GM12872 (cell line): ENCODE measurements at regions not wholly inside any gene's neighbourhood (a gene's known extent, or its start where the extent isn't known, plus 50 kb on each side); places are given as distances from the start of the nearest gene placed in this dataset.

ENCODE experiments used
- TF ChIP-seq, protein P1 (sequence below): IDR thresholded peaks from 3 replicates; pipeline ENCODE4 v1.5.1; 2011; ENCODE audit warnings: low read depth, mild to moderate bottlenecking, low read length, moderate library complexity; ENCODE audit not compliant: insufficient read depth

- TF ChIP-seq, protein P1, sequence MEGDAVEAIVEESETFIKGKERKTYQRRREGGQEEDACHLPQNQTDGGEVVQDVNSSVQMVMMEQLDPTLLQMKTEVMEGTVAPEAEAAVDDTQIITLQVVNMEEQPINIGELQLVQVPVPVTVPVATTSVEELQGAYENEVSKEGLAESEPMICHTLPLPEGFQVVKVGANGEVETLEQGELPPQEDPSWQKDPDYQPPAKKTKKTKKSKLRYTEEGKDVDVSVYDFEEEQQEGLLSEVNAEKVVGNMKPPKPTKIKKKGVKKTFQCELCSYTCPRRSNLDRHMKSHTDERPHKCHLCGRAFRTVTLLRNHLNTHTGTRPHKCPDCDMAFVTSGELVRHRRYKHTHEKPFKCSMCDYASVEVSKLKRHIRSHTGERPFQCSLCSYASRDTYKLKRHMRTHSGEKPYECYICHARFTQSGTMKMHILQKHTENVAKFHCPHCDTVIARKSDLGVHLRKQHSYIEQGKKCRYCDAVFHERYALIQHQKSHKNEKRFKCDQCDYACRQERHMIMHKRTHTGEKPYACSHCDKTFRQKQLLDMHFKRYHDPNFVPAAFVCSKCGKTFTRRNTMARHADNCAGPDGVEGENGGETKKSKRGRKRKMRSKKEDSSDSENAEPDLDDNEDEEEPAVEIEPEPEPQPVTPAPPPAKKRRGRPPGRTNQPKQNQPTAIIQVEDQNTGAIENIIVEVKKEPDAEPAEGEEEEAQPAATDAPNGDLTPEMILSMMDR = no peak
These were observed 2309.5 kb upstream of the C9orf72 start for GRCh38 chr9:29882767-29883166.

- TF ChIP-seq, protein P1 = no peak
These were observed 2332.8 kb upstream of the C9orf72 start for GRCh38 chr9:29906065-29906464.

DNA sequence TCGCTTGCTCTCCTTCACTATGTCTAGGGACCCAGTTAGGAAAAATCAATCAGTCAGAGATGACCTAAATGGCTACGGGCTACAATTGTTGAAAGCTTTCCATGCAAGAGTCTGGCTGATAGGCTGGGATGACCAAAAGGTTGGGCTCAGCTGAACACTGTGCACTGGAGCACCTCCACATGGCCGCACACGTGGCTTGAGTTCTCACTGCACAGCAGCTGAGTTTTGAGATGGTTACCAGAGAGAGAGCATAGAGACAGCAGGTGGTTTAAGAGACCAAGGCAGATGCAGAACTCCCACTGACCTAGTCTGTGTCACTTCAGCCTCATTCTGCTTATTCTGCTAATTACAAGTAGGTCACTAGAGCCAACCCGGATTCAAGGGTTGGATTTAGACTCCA, 2354.8 kb upstream of the C9orf72 start:
- TF ChIP-seq, protein P1 = no peak

GRCh38 chr9:29939559-29939958, 2366.3 kb upstream of the C9orf72 start:
- TF ChIP-seq, protein P1 = no peak

- TF ChIP-seq, protein P1 = no peak
These were observed 2371.7 kb upstream of the C9orf72 start for GRCh38 chr9:29945012-29945411.

DNA sequence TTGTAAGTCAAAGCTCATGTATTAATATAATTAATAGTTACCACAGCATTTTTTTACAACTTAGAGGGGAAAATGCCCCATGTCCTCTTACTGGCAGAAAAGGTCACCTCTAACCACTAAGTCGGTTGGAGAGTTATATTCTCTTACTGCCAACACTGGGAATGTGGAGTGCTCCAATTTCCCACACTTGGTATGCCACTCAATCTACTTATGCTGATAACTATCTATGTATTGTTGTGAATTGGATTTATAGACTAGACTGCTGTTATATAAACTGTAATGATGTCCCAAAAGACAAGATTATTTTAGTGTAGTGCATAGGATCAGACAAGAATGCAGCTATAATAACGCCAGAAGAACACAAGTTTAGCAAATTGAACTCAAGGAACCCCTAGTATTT, 2385.2 kb upstream of the C9orf72 start:
- TF ChIP-seq, protein P1 = no peak

DNA sequence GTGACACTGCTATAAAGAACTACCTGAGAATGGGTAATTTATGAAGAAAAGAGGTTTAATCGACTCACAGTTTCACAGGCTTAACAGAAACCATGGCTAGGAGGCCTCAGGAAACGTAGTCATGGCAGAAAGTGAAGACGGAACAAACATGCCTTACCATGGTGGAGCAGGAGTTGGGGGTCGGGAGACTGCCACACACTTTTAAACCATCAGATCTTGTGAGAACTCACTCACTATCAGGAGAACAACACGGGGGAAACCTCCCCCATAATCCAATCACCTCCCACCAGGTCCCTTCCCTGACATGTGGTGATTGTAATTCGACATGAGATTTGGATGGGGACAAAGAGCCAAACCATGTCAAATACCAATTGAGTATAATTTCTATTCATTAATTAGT, 2392.6 kb upstream of the C9orf72 start:
- TF ChIP-seq, protein P1 = no peak

- TF ChIP-seq, protein P1 = no peak
These were observed 2393.0 kb upstream of the C9orf72 start for GRCh38 chr9:29966247-29966646.
